Activated naive CD4-positive, alpha-beta T cell treated with anti-CD3 and anti-CD28 coated beads for 36 hours (primary cell): ENCODE measurements at regions not wholly inside any gene's neighbourhood (a gene's known extent, or its start where the extent isn't known, plus 50 kb on each side); places are given as distances from the start of the nearest gene placed in this dataset.

Experiments used
- CTCF ChIA-PET: fragments of 350-600 bp; sonication (Branson Sonifier 250); formaldehyde crosslinking; loops from one replicate; lab custom pipeline; 2021; ENCODE audit warnings: antibody characterized with exemption; lab: Charles Lee
- DNase-seq: peaks from one replicate; pipeline ENCODE4 v3.0.0-alpha.2; 2020
- H3K27ac Mint-ChIP-seq: one replicate; pipeline ENCODE4 v1.8.0; 2021; ENCODE audit warnings: mild to moderate bottlenecking, mixed read lengths
- H3K27me3 Mint-ChIP-seq: one replicate; pipeline ENCODE4 v1.8.0; 2021; ENCODE audit warnings: low read depth, mixed read lengths
- H3K36me3 Mint-ChIP-seq: one replicate; pipeline ENCODE4 v1.8.0; 2021; ENCODE audit warnings: low read depth, mixed read lengths
- H3K4me1 Mint-ChIP-seq: one replicate; pipeline ENCODE4 v1.8.0; 2021; ENCODE audit warnings: low read depth, mixed read lengths
- H3K4me3 Mint-ChIP-seq: one replicate; pipeline ENCODE4 v1.8.0; 2021; ENCODE audit warnings: mild to moderate bottlenecking, moderate library complexity, mixed read lengths
- H3K9me3 Mint-ChIP-seq: one replicate; pipeline ENCODE4 v1.8.0; 2021; ENCODE audit warnings: mixed read lengths
- intact Hi-C: fragments of 100-400 bp; cut with micrococcal nuclease; formaldehyde crosslinking; loops from one replicate; pipeline ENCODE4 v1.15.1; 2023

GRCh38 chr16:14369734-14370598, 260.1 kb downstream of the PARN start:
- CTCF ChIA-PET, result interaction anchor here (0.5 to 0.6 kb wide), 2 partner anchors 49 to 299 kb away, joined by 3 to 4 read pairs; no protein-coding TSS in a partner anchor
- H3K4me3 Mint-ChIP-seq, result no peak overlapping the region
- no peak for DNase-seq
- no peaks in the 10 kb centered on the region for H3K36me3 Mint-ChIP-seq
- peaks cover 2% of the 10 kb centered on the region for H3K4me1 Mint-ChIP-seq
- H3K9me3 Mint-ChIP-seq, result no peaks in the 10 kb centered on the region
- H3K27ac Mint-ChIP-seq, result no peak overlapping the region
- intact Hi-C loops, result no loop called here
- H3K27me3 Mint-ChIP-seq, result no peaks in the 10 kb centered on the region

GRCh38 chr16:14368399-14368798, 261.7 kb downstream of the PARN start:
- no peak for DNase-seq
- Mint-ChIP-seq H3K9me3 (no peaks in the 10 kb centered on the region), H3K36me3 (no peaks in the 10 kb centered on the region), H3K4me1 (peaks cover 2% of the 10 kb centered on the region), H3K4me3 (no peak overlapping the region), H3K27ac (no peak overlapping the region), H3K27me3 (no peaks in the 10 kb centered on the region)
- intact Hi-C loops, result no loop called here
- CTCF ChIA-PET, result no interaction called here

- H3K4me3 Mint-ChIP-seq, result no peak overlapping the region
- peaks cover 2% of the 10 kb centered on the region for H3K4me1 Mint-ChIP-seq
- no peak for DNase-seq
- H3K27ac Mint-ChIP-seq, result no peak overlapping the region
- H3K36me3 Mint-ChIP-seq, result no peaks in the 10 kb centered on the region
- no peaks in the 10 kb centered on the region for H3K9me3 Mint-ChIP-seq
- CTCF ChIA-PET, result interaction anchor here (0.6 kb wide), 1 partner anchor 56 kb away, joined by 3 read pairs; no protein-coding TSS in a partner anchor
- intact Hi-C loops, result no loop called here
- no peaks in the 10 kb centered on the region for H3K27me3 Mint-ChIP-seq
Measured at GRCh38 chr16:14366974-14367707, 262.9 kb downstream of the PARN start.

- no peaks in the 10 kb centered on the region for H3K36me3 Mint-ChIP-seq
- intact Hi-C loops, result no loop called here
- CTCF ChIA-PET, result no interaction called here
- no peak for DNase-seq
- H3K9me3 Mint-ChIP-seq, result no peaks in the 10 kb centered on the region
- no peaks in the 10 kb centered on the region for H3K27me3 Mint-ChIP-seq
- H3K4me1 Mint-ChIP-seq, result peaks cover 2% of the 10 kb centered on the region
- H3K4me3 Mint-ChIP-seq, result no peak overlapping the region
- no peak overlapping the region for H3K27ac Mint-ChIP-seq
Measured at GRCh38 chr16:14366447-14366846, 263.6 kb downstream of the PARN start.

GRCh38 chr16:14365200-14365851, 264.7 kb downstream of the PARN start:
- Mint-ChIP-seq H3K36me3 (no peaks in the 10 kb centered on the region), H3K9me3 (no peaks in the 10 kb centered on the region), H3K4me3 (no peak overlapping the region), H3K27ac (no peak overlapping the region), H3K27me3 (no peaks in the 10 kb centered on the region), H3K4me1 (peaks cover 2% of the 10 kb centered on the region)
- CTCF ChIA-PET, result no interaction called here
- intact Hi-C loops, result no loop called here
- DNase-seq, result no peak

- intact Hi-C loops, result no loop called here
- no peaks in the 10 kb centered on the region for H3K9me3 Mint-ChIP-seq
- H3K4me3 Mint-ChIP-seq, result no peak overlapping the region
- no peaks in the 10 kb centered on the region for H3K36me3 Mint-ChIP-seq
- DNase-seq, result no peak
- no peak overlapping the region for H3K27ac Mint-ChIP-seq
- no peaks in the 10 kb centered on the region for H3K27me3 Mint-ChIP-seq
- H3K4me1 Mint-ChIP-seq, result peaks cover 2% of the 10 kb centered on the region
- CTCF ChIA-PET, result no interaction called here
Measured at GRCh38 chr16:14364386-14365199, 265.5 kb downstream of the PARN start.

GRCh38 chr16:14364112-14364385, 266.0 kb downstream of the PARN start:
- Mint-ChIP-seq H3K4me1 (no peaks in the 10 kb centered on the region), H3K36me3 (no peaks in the 10 kb centered on the region), H3K27ac (no peak overlapping the region), H3K4me3 (no peak overlapping the region), H3K27me3 (no peaks in the 10 kb centered on the region), H3K9me3 (no peaks in the 10 kb centered on the region)
- no peak for DNase-seq
- CTCF ChIA-PET, result no interaction called here
- intact Hi-C loops, result no loop called here

GRCh38 chr16:14362774-14363371, 267.2 kb downstream of the PARN start:
- Mint-ChIP-seq H3K9me3 (no peaks in the 10 kb centered on the region), H3K36me3 (no peaks in the 10 kb centered on the region), H3K27ac (no peak overlapping the region), H3K4me3 (no peak overlapping the region), H3K27me3 (peaks cover 4% of the 10 kb centered on the region), H3K4me1 (no peaks in the 10 kb centered on the region)
- CTCF ChIA-PET, result no interaction called here
- no peak for DNase-seq
- intact Hi-C loops, result no loop called here

GRCh38 chr16:14360326-14361037, 269.6 kb downstream of the PARN start:
- Mint-ChIP-seq H3K27ac (no peak overlapping the region), H3K9me3 (no peaks in the 10 kb centered on the region), H3K27me3 (peaks cover 5% of the 10 kb centered on the region), H3K36me3 (no peaks in the 10 kb centered on the region), H3K4me3 (no peak overlapping the region), H3K4me1 (peaks cover under 1% of the 10 kb centered on the region)
- intact Hi-C loops, result no loop called here
- CTCF ChIA-PET, result no interaction called here
- DNase-seq, result no peak

- H3K36me3 Mint-ChIP-seq, result no peaks in the 10 kb centered on the region
- CTCF ChIA-PET, result no interaction called here
- no peak overlapping the region for H3K4me3 Mint-ChIP-seq
- peaks cover 10% of the 10 kb centered on the region for H3K4me1 Mint-ChIP-seq
- H3K9me3 Mint-ChIP-seq, result no peaks in the 10 kb centered on the region
- no peak for DNase-seq
- no peak overlapping the region for H3K27ac Mint-ChIP-seq
- intact Hi-C loops, result no loop called here
- H3K27me3 Mint-ChIP-seq, result peaks cover 5% of the 10 kb centered on the region
Measured at GRCh38 chr16:14358697-14359305, 271.3 kb downstream of the PARN start.

- H3K27me3 Mint-ChIP-seq, result peaks cover 5% of the 10 kb centered on the region
- no peak overlapping the region for H3K27ac Mint-ChIP-seq
- intact Hi-C loops, result no loop called here
- H3K9me3 Mint-ChIP-seq, result no peaks in the 10 kb centered on the region
- CTCF ChIA-PET, result no interaction called here
- peaks cover 10% of the 10 kb centered on the region for H3K4me1 Mint-ChIP-seq
- no peaks in the 10 kb centered on the region for H3K36me3 Mint-ChIP-seq
- no peak for DNase-seq
- H3K4me3 Mint-ChIP-seq, result no peak overlapping the region
Measured at GRCh38 chr16:14357328-14357727, 272.7 kb downstream of the PARN start.
